Esophagus muscularis mucosa (tissue), 4 donors: ENCODE measurements at regions not wholly inside any gene's neighbourhood (a gene's known extent, or its start where the extent isn't known, plus 50 kb on each side); places are given as distances from the start of the nearest gene placed in this dataset.
A peak's percentile ranks its signal among the peaks of the same experiment; 100 is the strongest.

Experiments
- DNase-seq: peaks from one replicate; pipeline ENCODE4 v3.0.0-alpha.2; 2017; ENCODE audit errors: extremely low spot score
- H3K27ac ChIP-seq, 4 donors: fragments of 200-600 bp; sonication (generic); replicated peaks in 1 of 4; 1 replicate in 3 of 4; 2 replicates in 1 of 4; pipeline ENCODE4 v1.5.1; 2016 to 2019; ENCODE audit warnings: mild to moderate bottlenecking in 1 of 4
- H3K27me3 ChIP-seq, 4 donors: fragments of 200-600 bp; sonication (generic); one replicate each; pipeline versions ENCODE4 v1.5.1 to v1.6.0; 2016 to 2019
- H3K36me3 ChIP-seq, 4 donors: fragments of 200-600 bp; sonication (generic); one replicate each; pipeline ENCODE4 v1.5.1; 2016 to 2019
- H3K4me1 ChIP-seq, 4 donors: fragments of 200-600 bp; sonication (generic); one replicate each; pipeline ENCODE4 v1.5.1; 2016 to 2019
- H3K4me3 ChIP-seq, 4 donors: fragments of 200-600 bp; sonication (generic); 1 replicate in 2 of 4; 2 replicates in 2 of 4; pipeline ENCODE4 v1.5.1; 2016 to 2019; ENCODE audit warnings: mild to moderate bottlenecking in 4 of 4, moderate library complexity in 1 of 4
- H3K9me3 ChIP-seq, 4 donors: fragments of 200-600 bp; sonication (generic); 1 replicate in 3 of 4; 2 replicates in 1 of 4; pipeline ENCODE4 v1.5.1; 2016 to 2019
- CTCF ChIP-seq, 3 experiments: fragments of 200-600 bp in 2 of 3; fragments of 450-650 bp in 1 of 3; sonication (generic) in 2 of 3; IDR thresholded peaks; one replicate each; pipeline ENCODE4 v1.5.1; 2017 to 2019; ENCODE audit warnings: antibody characterized with exemption in 3 of 3, mild to moderate bottlenecking in 2 of 3, moderate library complexity in 1 of 3
- EP300 ChIP-seq: sonication (generic); formaldehyde crosslinking; IDR thresholded peaks from one replicate; pipeline ENCODE4 v1.6.1; 2017; ENCODE audit warnings: antibody characterized with exemption
- POLR2A ChIP-seq: fragments of 450-650 bp; IDR thresholded peaks from one replicate; pipeline ENCODE4 v1.6.1; 2017; ENCODE audit warnings: antibody characterized with exemption, moderate library complexity, mild to moderate bottlenecking, low read depth
- POLR2AphosphoS5 ChIP-seq, 2 donors: sonication (generic); formaldehyde crosslinking; IDR thresholded peaks; one replicate each; pipeline ENCODE4 v1.6.1; 2017; ENCODE audit warnings: antibody characterized with exemption in 2 of 2
- WGBS: methylation state at CpG from one replicate; pipeline ENCODE4 v1.1.5; 2018; 5-methylcytosine and 5-hydroxymethylcytosine counted together
- intact Hi-C: fragments of 100-400 bp; cut with DNase I; formaldehyde crosslinking; loops from one replicate; pipeline ENCODE4 v1.15.1; 2023

- Histone ChIP-seq H3K36me3 (no peaks in the 10 kb centered on the region), H3K27ac (no peak overlapping the region), H3K4me1 (no peaks in the 10 kb centered on the region), H3K4me3 (no peak overlapping the region), H3K27me3 (no peaks in the 10 kb centered on the region), H3K9me3 (no peaks in the 10 kb centered on the region)
- intact Hi-C loops = no loop called here
- TF ChIP-seq CTCF (IDR thresholded peaks at IDR 0.05) (no peak), POLR2A (no peak), POLR2AphosphoS5 (IDR thresholded peaks at IDR 0.05) (no peak), EP300 (no peak)
- 93% methylated on average over 10 of the region's 10 CpGs for WGBS
- DNase-seq = peak; percentile 60
These were observed 176.5 kb downstream of the MEX3B start for GRCh38 chr15:81869161-81869954.

- no peaks in the 10 kb centered on the region for H3K36me3 ChIP-seq
- H3K27me3 ChIP-seq = no peaks in the 10 kb centered on the region
- TF ChIP-seq POLR2A (no peak), EP300 (no peak), CTCF (IDR thresholded peaks at IDR 0.05) (no peak), POLR2AphosphoS5 (IDR thresholded peaks at IDR 0.05) (no peak)
- H3K4me1 ChIP-seq = no peaks in the 10 kb centered on the region
- no peak overlapping the region for H3K4me3 ChIP-seq
- no peak for DNase-seq
- 87% methylated on average over 11 of the region's 11 CpGs for WGBS
- H3K27ac ChIP-seq = no peak overlapping the region
- intact Hi-C loops = no loop called here
- H3K9me3 ChIP-seq = no peaks in the 10 kb centered on the region
These were observed 179.8 kb downstream of the MEX3B start for GRCh38 chr15:81865850-81866537.

GRCh38 chr15:81863162-81863561 lies 182.7 kb downstream of the MEX3B start:
- no peak for DNase-seq
- Histone ChIP-seq H3K27ac (no peak overlapping the region), H3K4me1 (no peaks in the 10 kb centered on the region), H3K4me3 (no peak overlapping the region), H3K27me3 (no peaks in the 10 kb centered on the region), H3K36me3 (no peaks in the 10 kb centered on the region), H3K9me3 (no peaks in the 10 kb centered on the region)
- TF ChIP-seq CTCF (IDR thresholded peaks at IDR 0.05) (no peak), POLR2AphosphoS5 (IDR thresholded peaks at IDR 0.05) (no peak), EP300 (no peak), POLR2A (no peak)
- intact Hi-C loops = no loop called here
- 73% methylated on average over 2 of the region's 2 CpGs for WGBS

DNA sequence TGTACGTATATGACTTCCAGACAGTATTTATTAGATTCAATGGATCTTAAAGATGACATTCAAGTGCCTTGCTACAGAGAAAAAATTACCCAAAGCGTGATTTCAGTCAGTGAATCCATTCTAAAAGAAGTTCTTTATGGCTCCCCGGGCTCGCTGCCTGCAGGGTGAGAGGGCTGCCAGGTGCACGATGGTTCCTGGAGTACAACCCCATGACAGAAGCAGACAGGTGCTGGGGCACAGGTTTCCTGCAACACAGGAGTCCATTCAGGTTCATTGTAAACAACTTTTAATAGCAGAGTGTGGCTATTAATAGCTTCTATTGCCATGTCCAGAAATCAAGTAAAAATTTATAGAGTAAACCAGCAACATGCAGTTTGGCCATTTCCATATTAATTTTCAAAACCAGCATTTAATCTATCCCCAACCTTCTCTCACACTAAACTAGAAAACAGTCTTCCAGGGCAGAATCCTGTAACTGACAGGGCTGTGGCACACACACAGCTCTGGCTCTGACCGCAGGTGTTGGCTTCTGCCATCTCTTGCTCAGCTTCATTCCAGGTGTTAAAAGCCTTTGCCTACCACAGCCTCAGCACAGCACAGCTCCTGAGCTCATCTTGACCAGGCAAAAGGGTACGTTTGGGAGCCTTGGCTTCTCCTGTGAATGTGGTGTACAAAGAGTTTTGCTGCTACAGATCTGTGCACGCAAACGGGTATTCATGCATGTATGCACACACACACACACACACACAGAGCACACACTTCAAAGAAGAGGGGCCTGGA lies 185.9 kb downstream of the MEX3B start:
- Histone ChIP-seq H3K36me3 (no peaks in the 10 kb centered on the region), H3K27ac (no peak overlapping the region), H3K9me3 (no peaks in the 10 kb centered on the region), H3K4me1 (no peaks in the 10 kb centered on the region), H3K27me3 (no peaks in the 10 kb centered on the region), H3K4me3 (no peak overlapping the region)
- 86% methylated on average over 9 of the region's 9 CpGs for WGBS
- peak; percentile 85 for DNase-seq
- intact Hi-C loops = no loop called here
- TF ChIP-seq CTCF (IDR thresholded peaks at IDR 0.05) (no peak), EP300 (no peak), POLR2AphosphoS5 (IDR thresholded peaks at IDR 0.05) (no peak), POLR2A (no peak)
